Lower lobe of right lung (tissue), 2 donors: ENCODE measurements at regions not wholly inside any gene's neighbourhood (a gene's known extent, or its start where the extent isn't known, plus 50 kb on each side); places are given as distances from the start of the nearest gene placed in this dataset.

ENCODE experiments used
- ATAC-seq, 2 donors: fragments of 200-7000 bp; cut with Tn5 transposase; one replicate each; pipeline ENCODE4 v1.9.1; 2020 to 2022; ENCODE audit warnings: mild to moderate bottlenecking in 2 of 2, moderate library complexity in 2 of 2
- DNase-seq: peaks from one replicate; pipeline ENCODE4 v3.0.0-alpha.2; 2020
- H3K27ac ChIP-seq: fragments of 200-600 bp; one replicate; pipeline ENCODE4 v1.8.0; 2022
- H3K27me3 ChIP-seq: fragments of 200-600 bp; one replicate; pipeline ENCODE4 v1.8.0; 2022; ENCODE audit warnings: low read depth
- H3K36me3 ChIP-seq: fragments of 200-600 bp; one replicate; pipeline ENCODE4 v1.8.0; 2022; ENCODE audit warnings: mild to moderate bottlenecking
- H3K4me1 ChIP-seq: fragments of 200-600 bp; one replicate; pipeline ENCODE4 v1.8.0; 2022
- H3K4me3 ChIP-seq: fragments of 200-600 bp; one replicate; pipeline ENCODE4 v1.8.0; 2022; ENCODE audit warnings: mild to moderate bottlenecking
- H3K9me3 ChIP-seq: fragments of 200-600 bp; one replicate; pipeline ENCODE4 v1.8.0; 2022
- CTCF ChIP-seq: fragments of 200-600 bp; IDR thresholded peaks from one replicate; pipeline ENCODE4 v1.8.0; 2022; ENCODE audit warnings: antibody characterized with exemption, mild to moderate bottlenecking
- intact Hi-C: fragments of 100-400 bp; cut with DNase I; formaldehyde crosslinking; loops from one replicate; pipeline ENCODE4 v1.11.0; 2022
- donor health status: DM: no; HTN: yes; CAD: no; lungs with severe emphysema.

- Histone ChIP-seq H3K27ac (no peak overlapping the region), H3K27me3 (no peaks in the 10 kb centered on the region), H3K4me1 (no peaks in the 10 kb centered on the region), H3K4me3 (no peak overlapping the region), H3K9me3 (no peaks in the 10 kb centered on the region), H3K36me3 (no peaks in the 10 kb centered on the region)
- DNase-seq, result no peak
- TF ChIP-seq CTCF, result no peak
- intact Hi-C loops, result no loop called here
- no peak for ATAC-seq
Measured at GRCh38 chr6:169326067-169326799, 72.6 kb upstream of the THBS2 start.

- H3K36me3 ChIP-seq, result no peaks in the 10 kb centered on the region
- no peak overlapping the region for H3K4me3 ChIP-seq
- H3K4me1 ChIP-seq, result no peaks in the 10 kb centered on the region
- intact Hi-C loops, result no loop called here
- H3K27me3 ChIP-seq, result no peaks in the 10 kb centered on the region
- no peak overlapping the region for H3K27ac ChIP-seq
- H3K9me3 ChIP-seq, result no peaks in the 10 kb centered on the region
- no peak for TF ChIP-seq CTCF
- no peak for DNase-seq
- ATAC-seq, result no peak
Measured at GRCh38 chr6:169324656-169325459, 71.2 kb upstream of the THBS2 start.

GRCh38 chr6:169324086-169324485, 70.4 kb upstream of the THBS2 start:
- DNase-seq (no peak), ATAC-seq (no peak)
- no peak overlapping the region for H3K4me3 ChIP-seq
- no peaks in the 10 kb centered on the region for H3K4me1 ChIP-seq
- intact Hi-C loops, result no loop called here
- no peaks in the 10 kb centered on the region for H3K9me3 ChIP-seq
- H3K36me3 ChIP-seq, result no peaks in the 10 kb centered on the region
- no peak overlapping the region for H3K27ac ChIP-seq
- no peaks in the 10 kb centered on the region for H3K27me3 ChIP-seq
- TF ChIP-seq CTCF, result no peak

GRCh38 chr6:169323221-169323620, 69.6 kb upstream of the THBS2 start:
- no peak for TF ChIP-seq CTCF
- H3K9me3 ChIP-seq, result no peaks in the 10 kb centered on the region
- no peak for ATAC-seq
- intact Hi-C loops, result no loop called here
- H3K27ac ChIP-seq, result no peak overlapping the region
- DNase-seq, result no peak
- no peaks in the 10 kb centered on the region for H3K4me1 ChIP-seq
- H3K4me3 ChIP-seq, result no peak overlapping the region
- H3K36me3 ChIP-seq, result no peaks in the 10 kb centered on the region
- no peaks in the 10 kb centered on the region for H3K27me3 ChIP-seq

- TF ChIP-seq CTCF, result no peak
- ATAC-seq (no peak), DNase-seq (no peak)
- no peaks in the 10 kb centered on the region for H3K4me1 ChIP-seq
- H3K4me3 ChIP-seq, result no peak overlapping the region
- no peak overlapping the region for H3K27ac ChIP-seq
- intact Hi-C loops, result no loop called here
- H3K9me3 ChIP-seq, result no peaks in the 10 kb centered on the region
- H3K36me3 ChIP-seq, result no peaks in the 10 kb centered on the region
- H3K27me3 ChIP-seq, result no peaks in the 10 kb centered on the region
Measured at GRCh38 chr6:169321546-169321945, 67.9 kb upstream of the THBS2 start.
